GM18502 (cell line): ENCODE measurements at regions not wholly inside any gene's neighbourhood (a gene's known extent, or its start where the extent isn't known, plus 50 kb on each side); places are given as distances from the start of the nearest gene placed in this dataset.
"Not testable (repeated sequence)": the region's sequence is repeated elsewhere in the genome, so short reads cannot be mapped to it uniquely, and the experiment has no call there.

ENCODE experiments used
- ATAC-seq: cut with Tn5 transposase; IDR thresholded peaks from one replicate; pipeline ENCODE4 v1.9.1; 2021; ENCODE audit warnings: mild to moderate bottlenecking; ENCODE audit not compliant: unreplicated experiment, poor library complexity

- no peak for ATAC-seq
These were observed 51.8 kb upstream of the AGR3 start for GRCh38 chr7:16933296-16934279.

DNA sequence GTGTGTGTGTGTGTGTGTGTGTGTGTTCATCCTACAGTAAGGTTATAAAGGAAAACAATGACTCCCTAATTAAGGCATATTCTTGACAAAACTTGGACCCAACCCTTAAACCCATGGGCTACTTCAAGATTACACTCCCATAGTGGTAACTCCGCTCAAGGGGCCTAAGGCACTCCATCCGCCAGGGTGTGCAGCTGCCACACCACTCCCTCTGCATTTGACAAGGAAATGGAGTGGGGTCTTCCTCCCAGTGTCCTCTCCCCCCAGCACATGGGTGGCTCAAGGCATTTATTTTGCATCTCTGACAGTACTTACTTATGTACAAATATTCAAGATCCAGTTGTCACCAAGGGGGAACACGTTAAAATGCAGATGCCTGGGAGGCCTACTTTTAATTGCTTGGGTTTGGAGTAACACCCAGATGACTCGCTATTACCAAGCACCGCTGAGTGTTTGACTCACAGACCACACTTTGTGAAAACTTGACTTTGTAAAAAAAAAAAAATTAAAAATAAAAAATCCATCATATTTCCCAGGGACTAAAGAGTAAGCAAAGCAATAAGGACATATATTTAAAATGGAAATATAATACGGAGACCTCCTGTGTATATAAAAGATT, 53.0 kb upstream of the AGR3 start:
- no peak for ATAC-seq

- ATAC-seq = no peak
These were observed 53.6 kb upstream of the AGR3 start for GRCh38 chr7:16935341-16935735.

- no peak for ATAC-seq
These were observed 55.0 kb upstream of the AGR3 start for GRCh38 chr7:16936626-16937422.

- no peak for ATAC-seq
These were observed 57.4 kb upstream of the AGR3 start for GRCh38 chr7:16939161-16939560.

DNA sequence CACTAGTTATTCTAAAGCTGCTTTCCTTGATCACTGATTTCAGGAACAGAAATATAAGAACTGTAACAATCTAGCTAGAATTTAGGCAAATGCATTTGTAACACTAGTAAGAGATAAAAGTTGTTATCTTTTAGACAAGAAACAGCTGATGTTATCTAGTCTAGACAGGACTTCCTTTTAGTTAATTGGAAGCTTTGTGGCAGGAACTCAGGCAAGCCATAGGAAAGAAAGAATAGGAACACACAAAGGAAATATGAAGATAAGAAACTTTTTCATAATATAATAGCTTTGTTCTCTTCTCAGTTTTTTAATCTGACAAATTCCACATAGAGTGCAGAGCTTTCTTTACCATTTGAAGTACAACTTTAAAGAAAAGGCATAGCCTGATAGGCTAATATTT, 59.0 kb upstream of the AGR3 start:
- ATAC-seq = no peak

DNA sequence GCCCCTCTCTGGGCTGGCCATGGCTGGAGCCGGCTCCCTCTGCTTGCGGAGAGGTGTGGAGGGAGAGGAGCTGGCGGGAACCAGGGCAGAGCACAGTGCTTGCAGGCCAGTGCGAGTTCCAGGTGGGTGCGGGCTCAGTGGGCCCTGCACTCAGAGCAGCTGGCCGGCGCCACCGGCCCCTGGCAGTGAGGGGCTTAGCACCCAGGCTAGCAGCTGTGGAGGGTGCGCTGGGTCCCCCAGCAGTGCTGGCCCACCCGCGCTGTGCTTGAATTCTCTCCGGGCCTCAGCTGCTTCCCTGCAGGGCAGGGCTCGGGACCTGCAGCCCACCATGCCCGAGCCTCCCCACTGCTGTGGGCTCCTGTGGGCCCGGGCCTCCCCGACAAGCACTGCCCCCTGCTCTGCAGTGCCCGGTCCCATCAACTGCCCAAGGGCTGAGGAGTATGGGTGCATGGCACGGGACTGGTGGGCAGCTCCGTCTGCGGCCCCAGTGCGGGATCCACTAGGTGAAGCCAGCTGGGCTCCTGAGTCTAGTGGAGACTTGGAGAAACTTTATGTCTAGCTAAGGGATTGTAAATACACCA, 61.2 kb upstream of the AGR3 start:
- no peak for ATAC-seq

GRCh38 chr7:16944936-16945335, 63.2 kb upstream of the AGR3 start:
- ATAC-seq = no peak

DNA sequence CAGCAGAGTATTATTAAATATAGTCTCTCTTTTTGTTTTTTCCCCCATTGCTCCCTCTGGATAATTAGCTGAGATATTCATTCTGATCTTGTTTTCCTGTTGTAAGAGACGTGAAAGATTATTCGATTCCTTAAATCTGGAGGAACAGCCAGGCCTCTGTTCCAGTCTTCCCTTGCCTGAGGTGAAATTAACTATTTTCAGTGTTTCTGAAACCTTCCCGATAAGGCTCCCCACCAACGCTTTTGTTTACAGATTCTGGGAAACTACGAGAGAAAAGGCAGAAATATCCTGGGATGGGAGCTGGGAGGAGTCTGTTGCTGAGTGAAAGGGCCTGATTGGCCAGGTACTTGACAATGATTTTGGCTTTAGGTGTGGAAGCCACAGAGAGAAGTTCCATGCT, 63.6 kb upstream of the AGR3 start:
- no peak for ATAC-seq

DNA sequence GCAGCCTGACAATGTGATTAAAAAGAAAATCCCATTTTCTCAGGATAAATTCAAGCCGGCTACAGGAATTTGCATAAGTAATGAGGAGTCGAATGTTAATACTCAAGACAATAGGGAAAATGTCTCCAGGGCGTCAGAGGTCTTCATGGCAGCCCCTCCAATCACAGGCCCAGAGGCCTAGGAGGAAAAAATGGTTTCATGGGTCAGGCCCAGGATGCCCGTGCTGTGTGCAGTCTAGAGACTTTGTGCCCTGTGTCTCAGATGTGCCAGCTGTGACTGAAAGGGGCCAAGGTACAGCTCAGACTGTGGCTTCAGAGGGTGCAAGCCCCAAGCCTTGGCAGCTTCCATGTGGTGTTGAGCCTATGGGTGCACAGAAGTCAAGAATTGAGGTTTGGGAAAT, 66.3 kb upstream of the AGR3 start:
- ATAC-seq = not testable (repeated sequence)

GRCh38 chr7:16951483-16952080, 69.8 kb upstream of the AGR3 start:
- no peak for ATAC-seq

DNA sequence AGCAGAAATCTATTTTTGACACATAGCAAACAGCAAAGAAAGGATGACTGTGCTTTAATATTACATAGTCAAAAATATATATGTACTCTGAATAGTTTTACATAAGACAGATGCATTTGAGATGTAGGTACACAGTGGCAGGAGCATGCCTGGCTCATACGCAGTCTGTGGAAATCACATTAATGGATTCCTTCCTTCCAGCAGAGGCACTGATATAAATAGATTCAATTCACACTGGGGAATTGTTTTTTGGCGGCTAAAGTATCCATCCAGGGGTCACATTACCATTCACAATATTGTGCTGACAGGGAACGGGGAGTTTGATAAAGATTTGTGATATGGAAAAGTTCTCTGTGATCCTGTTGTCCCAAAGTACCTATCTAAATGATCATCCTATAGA, 72.5 kb upstream of the AGR3 start:
- ATAC-seq = no peak

- no peak for ATAC-seq
These were observed 76.9 kb upstream of the AGR3 start for GRCh38 chr7:16958724-16959123.

GRCh38 chr7:16960337-16960965, 78.7 kb upstream of the AGR3 start:
- ATAC-seq = no peak

GRCh38 chr7:16961641-16962040, 79.9 kb upstream of the AGR3 start:
- no peak for ATAC-seq

DNA sequence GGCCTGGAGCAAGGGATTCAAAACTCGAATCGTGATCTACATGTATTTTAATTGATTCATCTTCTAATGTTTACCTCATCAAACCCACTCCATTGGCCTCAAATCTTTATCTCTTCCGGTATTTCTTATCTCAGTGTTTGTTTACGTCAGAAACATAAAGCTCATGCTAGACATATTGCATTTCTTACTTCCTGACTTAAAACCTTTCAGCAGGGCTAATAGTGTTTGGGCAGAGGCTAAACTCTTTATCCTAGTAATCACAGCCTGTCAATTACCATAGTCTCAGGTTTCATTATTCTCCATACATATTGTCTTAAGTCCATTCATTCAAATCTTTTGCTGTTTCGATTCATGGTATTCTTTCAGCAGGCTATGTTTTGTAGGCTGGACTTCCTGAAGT, 81.3 kb upstream of the AGR3 start:
- no peak for ATAC-seq

DNA sequence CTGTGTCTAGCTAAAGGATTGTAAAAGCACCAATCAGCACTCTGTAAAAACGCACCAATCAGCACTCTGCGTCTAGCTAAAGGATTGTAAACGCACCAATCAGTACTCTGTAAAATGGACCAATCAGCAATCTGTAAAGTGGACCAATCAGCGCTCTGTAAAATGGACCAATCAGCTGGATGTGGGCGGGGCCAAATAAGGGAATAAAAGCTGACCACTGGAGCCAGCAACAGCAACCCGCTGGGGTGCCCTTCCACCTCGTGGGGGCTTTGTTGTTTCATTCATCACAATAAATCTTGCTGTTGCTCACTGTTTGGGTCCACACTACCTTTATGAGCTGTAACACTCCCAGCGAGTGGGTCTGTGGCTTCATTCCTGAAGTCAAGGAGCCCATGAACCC, 83.9 kb upstream of the AGR3 start:
- ATAC-seq = not testable (repeated sequence)

DNA sequence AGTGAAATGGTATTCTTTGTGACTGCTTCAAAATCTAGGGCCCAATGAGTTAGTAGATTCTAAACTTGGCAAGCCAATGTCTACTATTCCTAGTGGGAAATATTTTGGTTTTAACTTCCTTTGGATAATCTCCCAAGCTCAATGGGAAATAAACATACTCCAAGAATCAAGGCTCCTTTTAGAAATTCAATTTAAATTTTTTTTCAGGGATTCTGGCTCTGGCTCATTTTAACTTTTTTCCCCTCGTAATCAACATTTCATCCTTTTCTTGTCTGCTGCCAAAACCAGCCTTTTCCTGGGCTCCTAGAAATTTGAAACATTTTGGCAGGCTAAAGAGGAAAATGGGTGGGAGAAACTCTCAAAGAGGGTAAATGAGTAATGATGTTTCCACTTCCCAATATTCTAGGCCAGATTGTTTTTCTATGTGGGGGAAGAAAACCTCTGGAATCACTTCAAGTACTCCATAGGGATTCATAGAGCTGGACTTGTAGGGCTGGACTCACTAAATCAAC, 85.6 kb upstream of the AGR3 start:
- ATAC-seq = no peak

DNA sequence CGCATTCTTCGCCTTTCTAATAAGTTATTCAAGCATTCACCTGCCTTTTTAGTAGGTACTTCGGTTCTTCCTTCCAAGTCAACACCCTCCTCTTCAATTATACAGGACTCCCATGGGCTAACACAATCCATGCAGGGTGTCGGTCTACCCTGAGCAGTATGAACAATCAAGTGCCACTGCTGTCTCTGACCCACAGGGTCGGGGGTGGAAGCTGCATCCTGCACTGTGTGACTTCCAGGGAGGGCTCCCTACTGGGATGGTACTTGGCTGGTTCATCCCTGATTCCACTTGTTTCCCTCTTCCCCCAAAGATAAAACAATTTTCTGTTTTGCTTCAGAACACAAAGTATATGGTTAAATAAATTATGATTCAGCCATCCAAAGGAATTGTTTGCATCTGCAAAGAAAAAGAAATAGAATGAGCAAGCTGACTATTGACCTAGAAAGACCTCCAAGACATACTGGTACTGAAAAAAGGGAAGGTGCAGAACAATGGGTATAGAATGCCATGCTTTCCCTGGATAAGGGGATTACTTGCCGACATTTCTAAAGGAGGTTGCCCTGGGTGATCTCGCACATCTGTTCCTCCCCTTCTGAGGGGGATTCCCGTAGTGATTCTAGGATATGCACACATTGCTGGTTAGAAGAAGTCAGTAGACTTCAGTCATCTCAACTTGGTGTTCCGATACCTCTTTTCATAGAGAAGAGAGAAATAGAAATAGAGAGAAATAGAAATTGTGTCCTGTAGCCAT, 89.1 kb upstream of the AGR3 start:
- no peak for ATAC-seq
